OCI-LY1 (cell line): ENCODE measurements at regions not wholly inside any gene's neighbourhood (a gene's known extent, or its start where the extent isn't known, plus 50 kb on each side); places are given as distances from the start of the nearest gene placed in this dataset.
"Not testable (repeated sequence)": the region's sequence is repeated elsewhere in the genome, so short reads cannot be mapped to it uniquely, and the experiment has no call there.

Experiments used
- H2AFZ ChIP-seq: fragments of 200-600 bp; sonication (generic), shearing (Covaris generic); 2 replicates; pipeline ENCODE4 v1.6.0; 2014; ENCODE audit warnings: antibody characterized with exemption, mild to moderate bottlenecking, low read length
- H3F3A ChIP-seq: fragments of 200-600 bp; sonication (generic), shearing (Covaris generic); 2 replicates; pipeline ENCODE4 v1.6.0; 2014; ENCODE audit warnings: mild to moderate bottlenecking, antibody characterized with exemption, low read length, moderate library complexity; ENCODE audit not compliant: insufficient read depth
- H3K27ac ChIP-seq: fragments of 200-600 bp; sonication (generic); 2 replicates; pipeline ENCODE4 v1.5.1; 2014; ENCODE audit warnings: low read length, mixed run types, mild to moderate bottlenecking, low read depth; ENCODE audit not compliant: poor library complexity, severe bottlenecking
- H3K27me3 ChIP-seq: fragments of 200-600 bp; sonication (generic); 2 replicates; pipeline ENCODE4 v1.6.0; 2014; ENCODE audit warnings: antibody characterized with exemption, mild to moderate bottlenecking, low read length, moderate library complexity; ENCODE audit not compliant: insufficient read depth
- H3K36me3 ChIP-seq: fragments of 200-600 bp; sonication (generic); 2 replicates; pipeline ENCODE4 v1.6.1; 2014; ENCODE audit warnings: mild to moderate bottlenecking, antibody characterized with exemption, low read length, moderate library complexity, mixed read lengths; ENCODE audit not compliant: insufficient read depth
- H3K4me1 ChIP-seq: fragments of 200-600 bp; sonication (generic); 2 replicates; pipeline ENCODE4 v1.5.1; 2014; ENCODE audit warnings: mild to moderate bottlenecking, low read length, moderate library complexity; ENCODE audit not compliant: insufficient read depth, severe bottlenecking
- H3K4me2 ChIP-seq: fragments of 200-600 bp; sonication (generic), shearing (Covaris generic); 2 replicates; pipeline ENCODE4 v1.6.1; 2014; ENCODE audit warnings: low read length
- H3K4me3 ChIP-seq: fragments of 200-600 bp; sonication (generic); 2 replicates; pipeline ENCODE4 v1.5.1; 2014; ENCODE audit warnings: low read length, low read depth, mild to moderate bottlenecking, mixed read lengths; ENCODE audit not compliant: poor library complexity, severe bottlenecking
- H3K79me2 ChIP-seq: fragments of 200-600 bp; shearing (Covaris generic); 2 replicates; pipeline ENCODE4 v1.6.1; 2016; ENCODE audit warnings: mixed run types, low read length, mixed read lengths; ENCODE audit not compliant: insufficient read depth
- H3K9ac ChIP-seq: fragments of 200-600 bp; sonication (generic), shearing (Covaris generic); 2 replicates; pipeline ENCODE4 v1.6.1; 2014; ENCODE audit warnings: mild to moderate bottlenecking, low read length, mixed read lengths
- H3K9me2 ChIP-seq: fragments of 200-600 bp; sonication (generic), shearing (Covaris generic); 2 replicates; pipeline ENCODE4 v1.6.1; 2014; ENCODE audit warnings: low read depth, mild to moderate bottlenecking, low read length, mixed read lengths
- H3K9me3 ChIP-seq: fragments of 200-600 bp; shearing (Covaris generic); 2 replicates; pipeline ENCODE4 v1.6.1; 2014; ENCODE audit warnings: low read length, mixed read lengths
- H4K20me1 ChIP-seq: fragments of 200-600 bp; sonication (generic), shearing (Covaris generic); 2 replicates; pipeline ENCODE4 v1.6.0; 2016; ENCODE audit warnings: mild to moderate bottlenecking, low read length; ENCODE audit not compliant: insufficient read depth
- CTCF ChIP-seq: fragments of 200-600 bp; sonication (generic), shearing (Covaris generic); IDR thresholded peaks from 2 replicates; pipeline ENCODE4 v1.5.1; 2017; ENCODE audit warnings: mild to moderate bottlenecking, antibody characterized with exemption, low read length, moderate library complexity, mixed read lengths
- EZH2 ChIP-seq: fragments of 200-600 bp; sonication (generic), shearing (Covaris generic); IDR thresholded peaks from 2 replicates; pipeline ENCODE4 v1.8.0; 2017; ENCODE audit warnings: borderline replicate concordance, mixed run types, mild to moderate bottlenecking, antibody characterized with exemption, low read length, moderate library complexity, mixed read lengths

- Histone ChIP-seq H3K9me3 (no peaks in the 10 kb centered on the region), H3K4me1 (no peaks in the 10 kb centered on the region), H3F3A (no peaks in the 10 kb centered on the region), H3K9me2 (no peaks in the 10 kb centered on the region), H3K79me2 (no peaks in the 10 kb centered on the region), H3K4me2 (no peak overlapping the region), H3K36me3 (no peaks in the 10 kb centered on the region), H4K20me1 (no peaks in the 10 kb centered on the region), H3K4me3 (no peak overlapping the region), H3K27ac (no peak overlapping the region), H3K27me3 (no peaks in the 10 kb centered on the region), H2AFZ (no peak overlapping the region), H3K9ac (no peak overlapping the region)
- TF ChIP-seq EZH2 (no peak), CTCF (no peak)
Measured at GRCh38 chr2:142615876-142616275, 261.6 kb upstream of the KYNU start.

DNA sequence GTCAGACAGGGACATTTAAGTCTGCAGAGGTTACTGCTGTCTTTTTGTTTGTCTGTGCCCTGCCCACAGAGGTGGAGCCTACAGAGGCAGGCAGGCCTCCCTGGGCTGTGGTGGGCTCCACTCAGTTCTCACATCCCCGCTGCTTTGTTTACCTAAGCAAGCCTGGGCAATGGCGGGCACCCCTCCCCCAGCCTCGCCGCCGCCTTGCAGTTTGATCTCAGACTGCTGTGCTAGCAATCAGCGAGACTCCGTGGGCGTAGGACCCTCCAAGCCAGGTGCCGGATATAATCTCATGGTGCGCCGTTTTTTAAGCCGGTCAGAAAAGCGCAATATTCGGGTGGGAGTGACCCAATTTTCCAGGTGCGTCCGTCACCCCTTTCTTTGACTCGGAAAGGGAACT, 264.3 kb upstream of the KYNU start:
- H2AFZ ChIP-seq, H4K20me1 ChIP-seq, H3K4me3 ChIP-seq: not testable (repeated sequence)

GRCh38 chr2:142605421-142605820, 272.0 kb upstream of the KYNU start:
- H3K4me2 ChIP-seq, result no peak overlapping the region
- no peaks in the 10 kb centered on the region for H3K9me2 ChIP-seq
- H3K4me3 ChIP-seq, result no peak overlapping the region
- no peaks in the 10 kb centered on the region for H3K36me3 ChIP-seq
- no peaks in the 10 kb centered on the region for H3K4me1 ChIP-seq
- no peaks in the 10 kb centered on the region for H3K27me3 ChIP-seq
- no peak overlapping the region for H3K27ac ChIP-seq
- no peaks in the 10 kb centered on the region for H3K79me2 ChIP-seq
- no peak overlapping the region for H2AFZ ChIP-seq
- H3K9me3 ChIP-seq, result no peaks in the 10 kb centered on the region
- no peak overlapping the region for H3K9ac ChIP-seq
- TF ChIP-seq EZH2 (no peak), CTCF (no peak)
- no peaks in the 10 kb centered on the region for H3F3A ChIP-seq
- no peaks in the 10 kb centered on the region for H4K20me1 ChIP-seq

More for the DNA sequence above, 264.3 kb upstream of the KYNU start:
- H3K27me3 ChIP-seq, H3K4me1 ChIP-seq, H3K27ac ChIP-seq, H3K9me3 ChIP-seq, H3K36me3 ChIP-seq, H3K79me2 ChIP-seq, H3F3A ChIP-seq, H3K9me2 ChIP-seq, H3K4me2 ChIP-seq, H3K9ac ChIP-seq: not testable (repeated sequence)

GRCh38 chr2:142603759-142604158, 273.7 kb upstream of the KYNU start:
- no peak overlapping the region for H3K9ac ChIP-seq
- no peaks in the 10 kb centered on the region for H3K36me3 ChIP-seq
- no peaks in the 10 kb centered on the region for H3K9me3 ChIP-seq
- H3K4me1 ChIP-seq, result no peaks in the 10 kb centered on the region
- no peaks in the 10 kb centered on the region for H4K20me1 ChIP-seq
- no peaks in the 10 kb centered on the region for H3K9me2 ChIP-seq
- no peak overlapping the region for H3K4me3 ChIP-seq
- no peak overlapping the region for H2AFZ ChIP-seq
- TF ChIP-seq EZH2 (no peak), CTCF (peak; percentile 53)
- H3K4me2 ChIP-seq, result no peak overlapping the region
- no peaks in the 10 kb centered on the region for H3K79me2 ChIP-seq
- H3K27ac ChIP-seq, result no peak overlapping the region
- H3K27me3 ChIP-seq, result no peaks in the 10 kb centered on the region
- no peaks in the 10 kb centered on the region for H3F3A ChIP-seq
